Thoracic aorta (tissue), 2 donors: ENCODE measurements at regions not wholly inside any gene's neighbourhood (a gene's known extent, or its start where the extent isn't known, plus 50 kb on each side); places are given as distances from the start of the nearest gene placed in this dataset.

Source experiments
- ATAC-seq: fragments of 150-250 bp; one replicate; pipeline ENCODE4 v1.8.0; 2017; ENCODE audit warnings: low read depth; ENCODE audit not compliant: insufficient number of reproducible peaks, low FRiP score
- DNase-seq: peaks from one replicate; pipeline ENCODE4 v3.0.0-alpha.2; 2020; ENCODE audit warnings: low spot score
- H3K27ac ChIP-seq, 2 donors: fragments of 200-600 bp; sonication (generic); 1 replicate in 1 of 2; 2 replicates in 1 of 2; pipeline ENCODE4 v1.5.1; 2016; ENCODE audit warnings: mild to moderate bottlenecking in 2 of 2, moderate library complexity in 2 of 2
- H3K27me3 ChIP-seq: fragments of 200-600 bp; sonication (generic); replicated peaks from 2 replicates; pipeline ENCODE4 v1.6.0; 2016; ENCODE audit warnings: mild to moderate bottlenecking; ENCODE audit not compliant: insufficient read depth
- H3K36me3 ChIP-seq: fragments of 200-600 bp; sonication (generic); one replicate; pipeline ENCODE4 v1.5.1; 2016
- H3K4me1 ChIP-seq, 2 donors: fragments of 200-600 bp; sonication (generic); 1 replicate in 1 of 2; 2 replicates in 1 of 2; pipeline versions ENCODE4 v1.5.1 to v1.6.0; 2016; ENCODE audit warnings: low read depth in 2 of 2, mild to moderate bottlenecking in 1 of 2; ENCODE audit not compliant: control insufficient read depth in 1 of 2
- H3K4me3 ChIP-seq: fragments of 200-600 bp; sonication (generic); 2 replicates; pipeline ENCODE4 v1.5.1; 2016; ENCODE audit warnings: mild to moderate bottlenecking
- H3K9me3 ChIP-seq: fragments of 200-600 bp; sonication (generic); 2 replicates; pipeline ENCODE4 v1.5.1; 2016
- TF ChIP-seq, protein P1 (sequence below): fragments of 200-600 bp; sonication (generic); IDR thresholded peaks from one replicate; pipeline ENCODE4 v1.5.1; 2019; ENCODE audit warnings: antibody characterized with exemption

DNA sequence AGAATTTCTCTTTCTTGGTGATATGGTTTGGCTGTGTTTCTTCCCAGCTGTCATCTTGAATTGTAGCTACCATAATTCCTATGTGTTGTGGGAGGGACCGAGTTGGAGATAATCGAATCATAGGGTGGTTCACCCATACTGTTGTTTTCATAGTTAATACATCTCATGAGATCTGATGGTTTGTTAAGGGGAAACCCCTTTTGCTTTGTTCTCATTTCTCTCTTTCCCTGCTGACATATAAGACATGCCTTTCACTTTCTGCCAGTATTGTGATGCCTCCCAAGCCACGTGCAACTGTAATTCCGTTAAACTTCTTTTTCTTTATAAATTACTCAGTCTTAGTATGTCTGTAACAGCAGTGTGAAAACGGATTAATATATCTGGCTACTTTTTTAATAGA is 179.0 kb downstream of the VCY1B start:
- TF ChIP-seq, protein P1, sequence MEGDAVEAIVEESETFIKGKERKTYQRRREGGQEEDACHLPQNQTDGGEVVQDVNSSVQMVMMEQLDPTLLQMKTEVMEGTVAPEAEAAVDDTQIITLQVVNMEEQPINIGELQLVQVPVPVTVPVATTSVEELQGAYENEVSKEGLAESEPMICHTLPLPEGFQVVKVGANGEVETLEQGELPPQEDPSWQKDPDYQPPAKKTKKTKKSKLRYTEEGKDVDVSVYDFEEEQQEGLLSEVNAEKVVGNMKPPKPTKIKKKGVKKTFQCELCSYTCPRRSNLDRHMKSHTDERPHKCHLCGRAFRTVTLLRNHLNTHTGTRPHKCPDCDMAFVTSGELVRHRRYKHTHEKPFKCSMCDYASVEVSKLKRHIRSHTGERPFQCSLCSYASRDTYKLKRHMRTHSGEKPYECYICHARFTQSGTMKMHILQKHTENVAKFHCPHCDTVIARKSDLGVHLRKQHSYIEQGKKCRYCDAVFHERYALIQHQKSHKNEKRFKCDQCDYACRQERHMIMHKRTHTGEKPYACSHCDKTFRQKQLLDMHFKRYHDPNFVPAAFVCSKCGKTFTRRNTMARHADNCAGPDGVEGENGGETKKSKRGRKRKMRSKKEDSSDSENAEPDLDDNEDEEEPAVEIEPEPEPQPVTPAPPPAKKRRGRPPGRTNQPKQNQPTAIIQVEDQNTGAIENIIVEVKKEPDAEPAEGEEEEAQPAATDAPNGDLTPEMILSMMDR = no peak
- H3K36me3 ChIP-seq = no peaks in the 10 kb centered on the region
- no peaks in the 10 kb centered on the region for H3K9me3 ChIP-seq
- ATAC-seq (no peak), DNase-seq (no peak)
- no peaks in the 10 kb centered on the region for H3K4me1 ChIP-seq
- no peak overlapping the region for H3K27ac ChIP-seq
- no peaks in the 10 kb centered on the region for H3K27me3 ChIP-seq
- H3K4me3 ChIP-seq = no peak overlapping the region

DNA sequence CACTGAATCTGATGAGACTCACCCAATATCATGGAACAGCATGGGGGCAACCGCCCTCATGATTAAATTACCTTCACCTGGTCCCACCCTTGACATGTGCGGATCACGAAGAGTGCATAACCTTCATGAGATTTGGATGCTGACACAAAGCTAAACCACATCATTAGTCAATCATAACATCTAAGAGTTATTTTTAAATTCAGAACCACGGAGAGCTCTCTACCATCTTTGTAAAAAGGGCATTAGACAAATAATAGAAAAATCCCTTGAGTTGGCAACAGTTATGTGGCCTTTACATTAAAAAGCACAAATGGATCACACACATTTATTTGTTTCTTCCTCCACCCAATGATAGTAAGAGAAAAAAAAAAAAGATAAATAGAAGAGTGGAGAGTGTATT is 182.2 kb downstream of the VCY1B start:
- no peaks in the 10 kb centered on the region for H3K36me3 ChIP-seq
- H3K27ac ChIP-seq = no peak overlapping the region
- DNase-seq = no peak
- no peaks in the 10 kb centered on the region for H3K9me3 ChIP-seq
- no peak for ATAC-seq
- H3K4me1 ChIP-seq = no peaks in the 10 kb centered on the region
- no peaks in the 10 kb centered on the region for H3K27me3 ChIP-seq
- TF ChIP-seq, protein P1 = no peak
- no peak overlapping the region for H3K4me3 ChIP-seq

DNA sequence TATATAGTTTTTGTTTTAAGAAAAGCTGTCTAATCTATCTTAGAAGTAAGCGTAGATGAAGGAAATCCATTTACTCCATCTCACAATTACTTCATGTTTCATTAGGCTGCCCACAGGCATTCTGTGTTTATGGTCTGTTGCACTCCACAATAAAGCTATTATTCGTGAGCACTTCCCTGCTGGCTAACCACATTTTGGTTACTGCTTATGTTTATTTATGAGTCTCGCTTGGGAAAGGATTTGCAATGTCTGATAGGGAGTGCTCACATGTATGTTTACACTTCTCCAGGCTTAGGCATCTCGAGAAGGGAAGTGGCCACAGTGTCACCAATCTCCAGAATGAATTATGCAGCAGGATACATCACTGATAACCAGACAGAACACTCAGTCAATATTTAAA is 190.9 kb downstream of the VCY1B start:
- H3K27me3 ChIP-seq = no peaks in the 10 kb centered on the region
- no peak for DNase-seq
- no peaks in the 10 kb centered on the region for H3K9me3 ChIP-seq
- no peak for ATAC-seq
- H3K4me1 ChIP-seq = no peaks in the 10 kb centered on the region
- H3K4me3 ChIP-seq = no peak overlapping the region
- TF ChIP-seq, protein P1 = no peak
- no peaks in the 10 kb centered on the region for H3K36me3 ChIP-seq
- no peak overlapping the region for H3K27ac ChIP-seq

DNA sequence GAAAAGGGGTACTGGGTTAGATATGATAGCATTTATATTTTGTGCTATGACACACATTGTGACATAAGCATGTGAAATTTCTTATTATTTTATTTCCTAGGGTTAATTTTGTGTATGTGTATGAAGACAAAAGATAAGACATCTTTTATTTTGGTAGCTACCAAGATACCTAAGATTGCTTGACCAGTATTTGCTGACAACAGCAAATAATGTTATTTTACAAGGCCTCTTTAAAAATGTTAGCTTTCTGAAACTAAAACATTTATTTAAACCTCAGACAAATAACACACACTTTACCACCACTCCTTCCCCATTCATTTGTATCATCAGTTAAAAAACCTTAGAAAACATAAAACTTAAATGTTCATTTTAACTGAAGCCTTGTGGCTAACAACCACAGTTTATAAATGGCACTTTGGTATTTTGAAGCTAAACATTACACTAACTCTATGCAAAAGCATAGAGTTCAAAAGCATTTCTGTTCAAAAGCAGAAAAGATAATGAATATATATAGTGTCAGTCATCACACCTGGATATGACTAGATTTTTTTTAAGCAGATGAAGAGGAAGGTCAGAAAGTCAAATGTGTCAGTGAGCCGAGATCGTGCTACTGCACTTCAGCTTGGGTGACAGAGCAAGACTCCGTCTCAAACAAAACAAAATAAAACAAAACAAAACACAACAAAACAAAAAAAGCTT is 193.0 kb downstream of the VCY1B start:
- no peak for ATAC-seq
- Histone ChIP-seq H3K9me3 (no peaks in the 10 kb centered on the region), H3K36me3 (no peaks in the 10 kb centered on the region), H3K4me1 (no peaks in the 10 kb centered on the region), H3K27ac (no peak overlapping the region), H3K4me3 (no peak overlapping the region), H3K27me3 (no peaks in the 10 kb centered on the region)
- no peak for DNase-seq
- TF ChIP-seq, protein P1 = no peak

DNA sequence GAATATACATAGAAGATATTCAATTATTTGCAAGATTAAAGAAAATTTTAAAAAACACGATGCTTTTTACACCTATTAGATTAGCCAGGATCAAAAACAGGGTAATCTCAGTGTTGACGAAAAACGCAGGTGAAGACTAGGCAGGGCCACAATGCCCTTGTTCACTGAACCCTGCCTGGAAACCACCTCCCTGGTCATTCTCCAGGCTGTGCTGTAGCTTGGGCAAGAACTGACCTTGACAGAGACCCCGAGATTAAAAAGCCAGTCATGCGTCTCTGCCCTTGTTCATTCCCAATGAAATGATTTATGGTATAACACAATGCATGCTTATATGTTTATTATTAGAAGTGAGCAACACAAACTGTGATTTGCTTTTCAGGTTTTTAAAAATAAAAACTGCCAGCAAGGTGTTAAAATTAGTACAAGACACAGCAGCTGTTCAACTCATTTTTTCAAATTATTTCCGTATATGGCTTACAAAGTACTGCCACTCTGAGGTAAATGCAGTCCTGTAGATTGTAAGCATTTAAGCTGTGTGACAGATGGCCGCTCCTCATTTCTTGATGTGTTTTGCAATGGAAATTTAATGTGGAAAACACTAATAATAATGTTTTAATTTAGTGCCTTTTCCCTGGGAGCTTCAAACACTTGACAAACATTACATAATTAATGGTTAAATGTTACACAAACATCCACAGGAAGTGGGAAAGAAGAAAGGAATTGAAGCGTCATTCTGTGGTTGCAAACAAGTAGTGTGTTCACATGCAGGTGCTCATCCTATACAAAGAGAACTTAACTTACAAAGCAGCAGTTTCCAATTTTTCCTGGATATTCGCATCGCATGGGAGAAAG is 200.2 kb downstream of the VCY1B start:
- no peak for ATAC-seq
- TF ChIP-seq, protein P1 = no peak
- no peak overlapping the region for H3K27ac ChIP-seq

More for the DNA sequence above, 200.2 kb downstream of the VCY1B start:
- H3K4me1 ChIP-seq = no peaks in the 10 kb centered on the region
- H3K4me3 ChIP-seq = no peak overlapping the region
- no peaks in the 10 kb centered on the region for H3K27me3 ChIP-seq
- H3K9me3 ChIP-seq = no peaks in the 10 kb centered on the region
- no peaks in the 10 kb centered on the region for H3K36me3 ChIP-seq
- DNase-seq = no peak
